HG03045 (cell line): ENCODE measurements at regions not wholly inside any gene's neighbourhood (a gene's known extent, or its start where the extent isn't known, plus 50 kb on each side); places are given as distances from the start of the nearest gene placed in this dataset.
A peak's percentile ranks its signal among the peaks of the same experiment; 100 is the strongest.

Experiments
- ATAC-seq: cut with Tn5 transposase; IDR thresholded peaks from one replicate; pipeline ENCODE4 v1.9.1; 2021; ENCODE audit warnings: mild to moderate bottlenecking, moderate library complexity; ENCODE audit not compliant: unreplicated experiment

DNA sequence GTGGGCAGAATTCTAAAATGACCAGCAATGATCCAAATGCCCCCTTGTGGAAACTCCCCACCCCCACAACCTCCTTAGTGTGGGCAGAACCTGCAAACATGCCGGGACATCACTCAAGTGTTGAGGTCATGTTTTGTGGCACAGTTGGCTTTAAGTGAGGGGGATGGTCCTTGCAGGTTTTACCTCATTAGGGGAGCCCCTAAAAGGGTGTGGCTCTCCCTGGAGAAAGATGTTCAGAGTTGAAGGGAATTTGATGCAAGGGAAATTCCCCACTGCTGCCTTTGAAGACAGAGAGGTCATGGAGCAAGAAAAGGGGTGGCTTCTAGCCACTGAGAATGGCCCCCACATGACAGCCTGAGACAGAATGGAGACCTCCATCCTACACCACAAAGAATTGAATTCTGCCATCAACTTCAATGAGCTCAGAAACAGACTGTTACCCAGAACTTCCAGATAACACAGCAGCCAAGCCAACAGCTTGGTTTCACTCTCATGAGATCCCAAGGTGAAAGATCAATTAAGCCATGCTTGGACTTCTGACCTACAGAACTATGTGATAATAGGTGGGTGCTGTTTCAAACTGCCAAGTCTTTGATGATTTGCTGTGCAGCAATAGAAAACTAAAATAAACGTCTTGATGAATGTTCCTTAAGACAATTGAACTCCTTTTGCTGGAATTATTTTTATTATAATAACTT lies 103.4 kb downstream of the MED10 start:
- peak; percentile 43 for ATAC-seq

DNA sequence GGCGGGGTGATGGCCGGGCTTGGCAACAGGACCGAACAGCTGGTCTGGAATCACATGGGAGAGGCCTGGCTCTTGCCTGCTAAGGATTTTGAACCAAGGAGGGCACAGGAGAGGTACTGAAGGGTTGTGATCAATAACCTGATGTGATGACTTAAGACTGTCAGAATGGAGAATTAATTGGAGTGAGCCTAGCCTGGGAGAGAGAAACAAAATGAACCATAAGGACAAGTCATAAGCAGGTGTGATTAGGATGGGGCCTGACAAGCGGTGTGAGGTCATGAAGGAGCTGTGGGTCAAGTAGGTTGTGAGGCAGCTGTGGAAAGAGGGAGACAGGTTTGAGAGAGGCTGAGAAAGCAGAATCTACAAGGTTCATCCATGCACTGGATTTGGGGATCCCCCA lies 104.6 kb downstream of the MED10 start:
- no peak for ATAC-seq

DNA sequence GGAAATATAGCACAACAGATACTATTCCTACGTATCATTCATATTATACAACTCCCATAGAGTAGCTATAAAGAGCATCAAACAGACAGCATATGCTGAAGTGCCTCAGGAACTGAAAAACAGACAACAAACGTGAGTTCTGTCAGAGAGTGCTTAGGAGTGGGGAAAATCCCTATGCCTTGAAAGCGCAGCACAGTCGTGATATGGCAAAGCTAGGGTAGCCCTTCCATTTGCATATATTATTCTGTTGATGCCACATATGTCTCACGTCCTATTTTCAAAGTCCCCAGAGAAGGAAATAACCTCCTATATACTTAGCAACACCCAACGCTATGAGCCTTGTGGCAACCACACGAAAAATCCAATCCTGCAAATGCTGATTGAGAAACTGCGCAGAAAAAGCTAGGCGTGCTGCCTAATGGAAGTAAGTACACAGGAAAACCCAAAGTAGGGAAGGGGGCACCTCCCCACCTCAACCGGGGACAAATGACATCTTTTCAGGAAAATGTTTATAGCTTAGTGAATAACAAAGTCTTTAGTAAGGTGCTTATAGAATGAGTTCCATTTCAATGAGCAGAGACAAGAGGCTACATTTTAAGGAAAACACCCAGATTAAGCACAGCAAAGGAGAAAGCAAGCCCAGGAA lies 105.1 kb downstream of the MED10 start:
- peak; percentile 64 for ATAC-seq

DNA sequence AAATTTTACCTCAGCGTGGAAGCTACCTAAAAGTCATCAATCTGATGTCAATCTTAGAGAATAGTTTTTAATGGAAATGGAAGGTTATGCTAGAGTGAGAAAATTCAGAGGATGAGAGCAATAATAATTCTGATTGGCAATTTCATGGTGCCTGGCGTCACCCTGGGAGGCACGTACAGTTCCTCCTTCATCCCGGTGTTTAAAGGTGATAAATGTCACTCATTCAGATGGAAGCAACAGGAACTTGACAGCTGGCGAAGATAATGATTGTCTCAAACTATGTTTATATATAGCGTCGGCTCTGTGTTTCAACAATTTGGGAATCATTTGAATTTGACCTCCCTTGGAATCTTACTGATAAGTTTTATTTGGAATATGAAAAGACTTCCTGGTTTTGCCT lies 108.4 kb downstream of the MED10 start:
- ATAC-seq: no peak

DNA sequence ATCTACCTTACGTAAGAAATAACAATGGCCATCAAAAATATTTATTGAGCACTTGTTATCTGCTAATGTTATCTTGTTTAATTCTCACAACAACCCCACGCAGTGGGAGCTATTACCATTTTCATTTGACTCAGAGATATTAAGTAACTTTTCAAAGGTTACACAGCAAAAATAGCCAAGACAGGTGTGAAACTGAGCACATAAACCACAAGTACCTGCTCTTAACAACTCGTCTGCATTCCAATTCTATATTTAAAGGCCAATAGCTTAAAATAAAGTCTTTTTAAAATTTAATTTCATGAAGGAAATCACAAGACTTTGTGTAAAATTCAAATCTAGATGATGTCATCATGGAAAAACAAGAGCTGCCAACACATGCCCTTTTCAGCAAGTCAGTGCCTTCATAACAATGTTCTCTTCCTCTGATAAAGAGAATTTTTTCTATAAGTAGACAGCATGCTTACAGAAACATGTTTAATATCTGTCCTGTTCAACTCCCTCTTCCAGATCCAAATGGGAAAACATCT lies 111.6 kb downstream of the MED10 start:
- no peak for ATAC-seq

DNA sequence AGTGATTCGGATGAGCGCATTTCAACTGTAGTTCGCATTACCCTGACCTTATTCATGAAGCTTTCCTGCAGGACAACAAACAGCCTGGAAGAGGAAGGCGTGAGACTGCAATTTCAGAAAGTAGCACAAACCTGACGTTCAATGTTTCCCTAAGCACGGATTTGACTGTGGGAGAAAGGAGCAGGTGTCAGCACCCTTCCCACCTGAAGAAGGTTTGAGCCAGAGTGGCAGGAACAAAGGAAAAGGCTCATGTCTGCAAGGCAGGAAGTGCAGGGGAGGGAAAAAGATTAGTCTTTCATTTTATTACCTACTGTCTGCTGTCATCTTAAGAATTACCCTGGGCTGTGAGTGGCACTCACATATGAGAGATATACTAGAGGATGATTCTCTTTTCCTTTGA lies 114.0 kb downstream of the MED10 start:
- ATAC-seq: no peak

DNA sequence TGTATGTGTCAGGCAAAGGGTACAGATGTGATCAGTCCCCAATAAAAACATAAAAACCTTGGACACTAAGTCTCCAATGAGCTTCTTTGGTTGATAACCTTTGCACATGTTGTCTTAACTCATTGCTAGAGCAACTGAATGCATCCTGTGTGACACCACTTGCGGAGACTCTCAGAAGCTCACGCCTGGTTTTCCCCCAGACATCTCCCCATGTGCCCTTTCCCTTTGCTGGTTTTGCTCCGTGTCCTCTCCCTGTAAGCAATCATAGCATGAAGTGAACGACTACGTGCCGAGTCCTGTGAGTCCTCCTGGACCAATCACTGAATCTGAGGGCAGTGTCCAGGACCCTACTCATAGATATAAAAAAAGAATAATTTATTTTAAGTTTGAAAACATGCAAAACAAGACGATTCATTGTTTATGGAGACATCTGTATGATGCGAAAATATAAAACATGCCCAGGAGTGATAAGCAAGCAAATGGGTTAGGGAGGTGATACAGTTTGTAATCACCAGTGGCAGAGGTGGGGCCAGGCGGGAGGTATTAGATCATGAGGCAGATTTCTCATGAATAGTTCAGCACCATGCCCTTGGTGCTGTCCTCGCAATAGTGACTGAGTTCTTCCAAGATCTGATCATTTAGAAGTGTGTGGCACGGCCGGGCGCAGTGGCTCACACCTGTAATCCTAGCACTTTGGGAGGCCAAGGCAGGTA lies 115.5 kb downstream of the MED10 start:
- no peak for ATAC-seq

DNA sequence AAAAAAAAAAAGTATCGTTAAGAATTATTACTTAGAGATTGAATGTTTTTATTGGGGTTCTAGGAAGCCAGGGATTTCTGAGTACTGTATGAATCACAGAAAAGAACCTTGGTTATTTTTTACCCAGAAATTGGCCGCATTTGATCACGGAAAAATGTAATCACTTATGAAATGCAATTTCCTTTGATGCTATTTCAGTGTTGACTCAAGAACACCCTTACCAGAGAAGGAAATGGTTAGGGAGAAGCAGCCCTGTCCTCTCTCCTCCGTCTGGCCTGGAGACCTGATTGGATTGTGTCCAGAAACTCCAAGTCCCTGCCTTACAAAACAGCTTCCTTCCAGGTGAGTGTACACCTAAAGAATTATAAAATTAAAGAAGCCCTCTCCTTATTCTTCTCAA lies 116.7 kb downstream of the MED10 start:
- ATAC-seq: no peak

DNA sequence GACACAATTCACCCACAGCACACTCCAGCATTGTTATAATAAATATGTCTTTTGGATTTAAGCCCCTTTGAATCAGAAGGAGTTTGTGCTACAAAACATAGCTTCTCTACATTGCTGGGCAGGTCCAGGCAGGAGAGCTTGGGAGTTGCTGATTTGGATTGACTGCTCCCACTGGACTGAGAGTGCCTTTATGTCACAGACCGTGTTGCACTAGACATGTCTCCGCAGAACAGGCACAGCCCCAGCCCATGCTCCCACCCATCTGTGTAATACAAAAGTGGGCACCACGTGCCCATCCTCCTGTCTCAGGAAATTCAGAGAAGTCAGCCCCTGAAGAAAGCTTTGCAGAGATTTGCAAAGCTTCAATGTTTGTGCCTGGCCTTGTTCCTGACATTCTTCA lies 117.1 kb downstream of the MED10 start:
- no peak for ATAC-seq

DNA sequence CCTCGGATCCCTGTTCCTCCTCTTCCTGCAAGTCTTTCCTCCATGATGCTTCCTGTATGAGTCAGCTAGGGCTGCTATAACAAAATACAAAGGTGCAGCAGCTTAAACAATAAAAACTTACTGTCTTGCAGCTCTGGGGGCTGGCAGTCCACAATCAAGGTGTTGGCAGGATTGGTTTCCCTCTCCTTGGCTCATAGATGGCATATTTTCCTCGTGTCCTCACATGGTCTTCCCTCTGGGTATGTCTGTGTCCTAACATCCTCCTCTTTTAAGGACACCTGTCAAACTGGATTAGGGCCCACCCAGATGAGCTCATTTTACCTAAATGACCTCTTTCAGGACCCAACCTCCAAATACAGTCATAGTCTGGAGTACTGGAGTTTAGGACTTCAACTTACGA lies 117.5 kb downstream of the MED10 start:
- no peak for ATAC-seq

DNA sequence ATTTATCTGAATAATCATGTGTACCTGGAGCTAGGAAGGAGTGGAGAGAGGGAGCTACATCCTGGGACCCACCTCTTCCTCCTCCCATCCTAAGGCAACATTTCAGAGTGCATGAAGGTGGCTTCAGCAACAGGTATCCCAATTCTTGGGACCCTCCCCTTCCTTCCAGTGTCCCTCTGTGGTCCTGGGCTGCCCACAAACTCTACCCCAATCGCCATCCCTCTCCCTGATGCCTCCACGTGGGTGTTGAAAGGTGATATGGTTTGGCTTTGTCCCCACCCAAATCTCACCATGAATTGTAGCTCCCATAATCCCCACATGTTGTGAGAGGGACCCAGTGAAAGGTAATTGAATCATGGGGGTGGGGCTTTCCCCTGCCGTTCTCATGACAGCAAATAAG lies 121.4 kb downstream of the MED10 start:
- no peak for ATAC-seq

DNA sequence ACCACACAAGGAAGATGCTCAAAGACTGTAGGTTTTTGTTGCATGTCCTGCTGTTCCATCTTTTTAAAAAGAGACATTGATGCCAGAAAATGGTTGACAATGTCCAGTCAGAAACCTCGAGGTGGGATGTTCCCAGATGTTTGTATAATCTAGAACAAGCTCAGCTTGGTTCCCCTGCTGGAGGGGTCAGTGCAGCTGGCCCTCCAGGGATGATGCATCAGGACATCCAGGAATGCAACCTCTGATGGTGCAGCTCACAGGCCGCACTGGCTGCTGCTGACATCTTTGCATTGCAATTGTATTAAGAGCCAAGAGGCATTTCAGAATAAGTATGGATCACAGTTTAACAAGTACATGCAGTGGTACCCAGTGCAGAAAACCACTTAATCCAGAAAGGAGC lies 122.4 kb downstream of the MED10 start:
- no peak for ATAC-seq

DNA sequence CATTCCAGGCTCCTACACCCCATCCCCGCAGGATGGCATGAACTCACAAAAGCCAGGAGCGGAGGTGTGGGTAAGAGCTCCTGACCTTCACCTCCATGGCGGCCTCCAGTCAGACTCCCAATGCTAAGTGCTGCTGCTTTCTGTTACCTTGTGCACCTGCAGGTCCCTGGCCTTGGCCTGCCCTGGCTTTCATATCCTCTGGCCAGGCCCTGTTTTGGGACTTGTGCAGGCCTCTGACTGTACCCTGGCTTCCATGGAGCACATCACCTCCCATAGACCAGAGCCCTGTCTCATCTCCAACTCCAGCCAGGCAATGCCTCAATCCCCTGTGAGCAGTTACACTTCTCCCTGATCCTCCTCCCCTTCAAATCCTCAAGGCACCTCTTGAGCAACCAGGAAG lies 124.5 kb downstream of the MED10 start:
- no peak for ATAC-seq

DNA sequence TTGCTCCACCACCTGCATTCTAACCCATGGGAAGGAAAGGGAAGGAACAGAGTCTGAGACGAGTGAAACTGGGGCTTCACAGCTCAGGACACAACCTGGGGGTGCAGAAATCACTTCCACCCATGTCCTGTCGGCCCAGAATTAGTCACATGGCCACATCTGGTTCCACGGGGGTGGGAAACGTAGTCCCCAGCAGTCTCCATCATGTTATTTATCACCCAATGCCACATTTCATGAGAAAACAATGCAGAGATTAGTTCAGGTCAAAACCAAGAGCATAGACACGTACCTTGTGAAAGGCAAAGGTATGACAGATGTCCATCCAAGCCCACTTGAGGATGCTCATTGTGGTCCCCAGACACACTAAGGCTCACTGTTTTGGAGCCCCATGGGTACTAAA lies 125.1 kb downstream of the MED10 start:
- no peak for ATAC-seq

DNA sequence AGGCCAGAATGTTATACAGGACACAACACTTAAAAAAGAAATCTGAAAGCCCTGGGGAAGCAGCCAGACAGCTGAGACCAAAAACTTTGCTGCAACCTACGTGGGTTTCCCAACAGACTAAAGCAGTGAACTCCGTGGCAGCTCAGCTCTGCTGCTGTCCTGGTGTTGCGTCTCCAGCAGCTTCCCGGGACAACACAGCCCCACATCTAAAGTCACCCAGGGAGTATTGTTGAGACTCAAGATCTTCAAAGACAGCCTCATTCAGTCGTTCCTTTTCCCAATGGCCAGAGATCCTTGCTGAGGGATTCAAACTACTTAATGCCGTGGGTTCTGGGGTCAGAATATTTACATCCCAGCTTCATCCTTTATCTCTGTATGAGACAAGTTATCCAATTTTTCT lies 125.8 kb downstream of the MED10 start:
- ATAC-seq: no peak

DNA sequence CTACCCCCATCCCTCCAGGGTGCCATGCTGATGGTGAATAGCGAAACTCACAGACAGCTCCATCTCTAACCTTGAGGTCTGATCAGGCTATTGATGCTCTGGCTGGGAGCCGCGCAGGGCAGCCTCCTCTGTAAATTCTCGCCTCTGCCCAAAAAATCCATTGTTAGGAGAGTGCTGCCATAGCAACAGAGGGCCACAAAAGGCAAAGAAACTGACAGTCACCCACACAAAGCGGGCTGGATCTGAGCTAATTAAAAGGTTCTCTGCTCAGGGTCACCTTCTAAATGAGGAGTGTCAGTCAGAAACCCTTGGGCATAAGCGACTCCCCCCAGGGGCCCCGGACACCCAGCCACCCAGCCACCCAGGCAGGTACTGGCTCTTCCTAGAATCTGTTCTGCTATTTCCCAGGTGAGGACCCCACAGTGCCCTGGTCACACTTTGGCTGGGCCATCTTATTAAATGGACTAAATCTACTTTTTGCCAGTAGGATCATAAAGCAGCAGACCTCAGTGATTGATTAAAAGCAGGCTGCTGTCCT lies 126.7 kb downstream of the MED10 start:
- ATAC-seq: no peak

DNA sequence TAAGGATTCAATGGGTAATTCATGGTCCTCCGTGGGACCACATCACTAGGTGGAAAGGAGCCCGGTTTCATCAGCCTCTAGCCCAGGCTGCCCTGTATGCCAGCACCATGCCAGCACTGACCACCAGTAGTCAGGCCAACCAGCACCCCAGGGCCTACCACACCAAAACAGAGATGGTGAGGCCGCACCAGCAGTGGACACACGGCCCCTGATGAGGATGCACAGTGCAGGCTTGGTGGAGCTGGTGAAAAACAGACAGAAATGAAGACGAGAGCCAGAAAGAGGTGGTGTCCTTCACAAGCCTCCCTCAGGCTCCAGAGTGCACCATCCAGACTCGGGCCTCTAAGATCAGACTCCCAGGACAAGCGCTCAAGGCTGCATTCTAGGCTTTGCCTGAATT lies 128.2 kb downstream of the MED10 start:
- ATAC-seq: no peak

DNA sequence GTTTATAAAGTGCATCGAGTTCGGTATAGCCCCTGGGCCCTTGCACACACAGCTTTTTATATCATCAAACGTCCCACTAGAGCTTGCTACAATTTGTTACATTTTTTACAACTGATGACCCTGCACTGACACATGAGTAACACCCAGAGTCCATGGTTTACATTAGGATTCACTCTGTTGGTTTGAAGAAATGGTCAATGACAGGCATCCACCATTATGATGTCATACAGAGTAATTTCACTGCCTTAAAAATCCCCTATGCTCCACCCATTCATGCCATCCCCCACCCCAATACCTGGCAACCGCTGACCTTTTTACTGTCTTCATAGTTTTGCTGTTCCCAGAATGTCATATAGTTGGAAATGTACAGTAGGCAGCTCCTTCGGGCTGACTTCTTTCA lies 130.2 kb downstream of the MED10 start:
- no peak for ATAC-seq

DNA sequence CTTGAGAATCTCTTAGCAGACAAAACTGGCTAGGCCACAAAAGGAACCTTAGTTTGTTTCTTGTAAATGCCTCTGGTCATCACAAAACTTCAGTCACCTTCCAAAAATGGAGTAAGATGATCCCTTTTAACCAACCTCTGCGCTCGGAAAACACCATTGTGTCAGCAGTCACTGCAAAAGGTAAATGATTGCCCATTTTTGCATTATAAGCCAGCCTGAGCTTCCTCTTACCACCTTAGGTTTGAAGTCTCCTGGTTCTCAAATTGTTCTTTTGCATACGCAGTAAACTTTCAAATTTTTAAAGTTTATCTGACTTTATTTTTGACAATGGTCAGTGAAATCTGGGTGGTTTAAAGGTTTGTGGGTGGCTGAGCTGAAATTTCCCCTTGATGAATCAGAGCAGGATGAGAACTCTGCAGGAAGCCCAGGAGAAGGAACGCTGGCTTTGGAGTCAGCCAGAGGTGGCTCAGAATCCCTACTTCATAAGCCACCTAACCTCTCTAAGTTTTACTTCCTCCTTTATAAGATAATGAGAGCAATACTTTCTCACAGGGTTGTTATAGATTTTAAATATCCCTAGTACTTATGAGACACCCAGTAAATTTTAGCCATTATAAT lies 131.4 kb downstream of the MED10 start:
- no peak for ATAC-seq

DNA sequence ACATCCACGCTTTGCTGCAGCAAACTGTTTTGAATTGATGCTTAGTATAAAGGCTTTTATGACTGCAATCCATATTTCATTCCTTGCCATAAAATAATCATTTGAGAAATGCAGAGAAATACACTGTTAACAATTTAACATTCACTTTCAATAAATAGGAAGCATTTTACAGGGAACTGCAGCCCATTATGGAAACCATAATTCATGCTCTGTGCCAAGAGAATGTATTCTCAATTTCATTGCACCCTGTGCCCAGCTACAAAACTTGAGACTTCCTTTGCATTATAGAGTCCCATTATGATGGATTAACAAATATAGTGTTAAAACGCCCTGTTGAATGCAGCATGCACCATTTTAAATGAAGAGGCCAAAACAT lies 134.0 kb downstream of the MED10 start:
- no peak for ATAC-seq

DNA sequence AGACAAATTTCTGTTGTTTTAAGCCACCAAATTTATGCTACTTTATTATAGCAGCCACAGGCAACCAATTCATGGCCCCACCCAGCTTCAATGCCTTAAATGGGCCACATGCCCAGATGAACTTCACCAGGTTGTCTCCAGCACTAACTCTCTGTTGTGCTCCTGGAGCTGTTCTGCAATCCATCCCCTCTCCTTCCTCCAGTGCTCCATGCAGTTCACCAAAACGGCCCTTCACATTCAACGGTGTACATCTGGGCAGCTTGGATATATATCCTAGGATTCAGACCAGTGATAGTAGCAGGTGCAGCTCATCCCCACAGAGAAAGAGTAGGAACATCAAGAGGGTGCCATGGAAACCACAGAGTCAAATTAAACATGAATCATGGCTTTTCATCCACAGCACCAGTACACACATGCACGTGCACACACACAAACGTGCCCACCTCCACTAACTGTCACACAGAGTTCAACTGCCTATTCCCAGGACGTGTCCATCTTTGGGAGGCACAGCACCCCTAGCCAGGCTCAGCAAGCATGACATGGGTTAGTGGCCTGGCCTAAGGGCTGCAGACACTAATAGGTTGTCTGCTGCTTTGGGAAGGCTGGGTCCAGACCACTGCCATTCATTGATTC lies 134.5 kb downstream of the MED10 start:
- no peak for ATAC-seq
